ENCODE measurements at regions not wholly inside any gene's neighbourhood (a gene's known extent, or its start where the extent isn't known, plus 50 kb on each side); places are given as distances from the start of the nearest gene placed in this dataset.

DNA sequence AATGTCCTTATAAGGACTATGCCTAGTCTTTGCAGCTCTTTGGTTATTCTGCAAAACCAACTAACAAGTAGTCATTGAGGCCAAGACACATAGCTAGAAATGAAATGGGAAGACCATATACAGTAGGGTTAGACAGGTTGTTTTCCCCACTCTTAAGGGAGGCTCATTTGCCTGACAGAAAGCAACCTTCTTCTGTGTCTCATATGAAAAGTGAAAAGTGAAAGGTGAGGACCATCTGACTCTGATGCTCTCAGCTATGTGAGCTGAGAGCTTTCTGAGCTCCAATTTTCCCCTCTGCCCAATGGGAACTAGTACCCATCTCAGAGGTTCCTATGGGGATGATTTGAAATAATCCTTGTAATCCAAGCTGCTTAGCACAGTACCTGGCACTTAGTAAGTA is 142.0 kb upstream of the BDNF start:
- TF ChIP-seq YY1 (IDR thresholded peaks at IDR 0.05) (no peak), HNF4G (IDR thresholded peaks at IDR 0.05) (no peak)
- TF ChIP-seq, protein P1, sequence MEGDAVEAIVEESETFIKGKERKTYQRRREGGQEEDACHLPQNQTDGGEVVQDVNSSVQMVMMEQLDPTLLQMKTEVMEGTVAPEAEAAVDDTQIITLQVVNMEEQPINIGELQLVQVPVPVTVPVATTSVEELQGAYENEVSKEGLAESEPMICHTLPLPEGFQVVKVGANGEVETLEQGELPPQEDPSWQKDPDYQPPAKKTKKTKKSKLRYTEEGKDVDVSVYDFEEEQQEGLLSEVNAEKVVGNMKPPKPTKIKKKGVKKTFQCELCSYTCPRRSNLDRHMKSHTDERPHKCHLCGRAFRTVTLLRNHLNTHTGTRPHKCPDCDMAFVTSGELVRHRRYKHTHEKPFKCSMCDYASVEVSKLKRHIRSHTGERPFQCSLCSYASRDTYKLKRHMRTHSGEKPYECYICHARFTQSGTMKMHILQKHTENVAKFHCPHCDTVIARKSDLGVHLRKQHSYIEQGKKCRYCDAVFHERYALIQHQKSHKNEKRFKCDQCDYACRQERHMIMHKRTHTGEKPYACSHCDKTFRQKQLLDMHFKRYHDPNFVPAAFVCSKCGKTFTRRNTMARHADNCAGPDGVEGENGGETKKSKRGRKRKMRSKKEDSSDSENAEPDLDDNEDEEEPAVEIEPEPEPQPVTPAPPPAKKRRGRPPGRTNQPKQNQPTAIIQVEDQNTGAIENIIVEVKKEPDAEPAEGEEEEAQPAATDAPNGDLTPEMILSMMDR (IDR thresholded peaks at IDR 0.05; ENCODE audit: low read depth, low read length, missing input control), result no peak

All from liver (tissue), 3 donors.